ENCODE measurements at regions not wholly inside any gene's neighbourhood (a gene's known extent, or its start where the extent isn't known, plus 50 kb on each side); places are given as distances from the start of the nearest gene placed in this dataset.
"Not testable (repeated sequence)": the region's sequence is repeated elsewhere in the genome, so short reads cannot be mapped to it uniquely, and the experiment has no call there.

DNA sequence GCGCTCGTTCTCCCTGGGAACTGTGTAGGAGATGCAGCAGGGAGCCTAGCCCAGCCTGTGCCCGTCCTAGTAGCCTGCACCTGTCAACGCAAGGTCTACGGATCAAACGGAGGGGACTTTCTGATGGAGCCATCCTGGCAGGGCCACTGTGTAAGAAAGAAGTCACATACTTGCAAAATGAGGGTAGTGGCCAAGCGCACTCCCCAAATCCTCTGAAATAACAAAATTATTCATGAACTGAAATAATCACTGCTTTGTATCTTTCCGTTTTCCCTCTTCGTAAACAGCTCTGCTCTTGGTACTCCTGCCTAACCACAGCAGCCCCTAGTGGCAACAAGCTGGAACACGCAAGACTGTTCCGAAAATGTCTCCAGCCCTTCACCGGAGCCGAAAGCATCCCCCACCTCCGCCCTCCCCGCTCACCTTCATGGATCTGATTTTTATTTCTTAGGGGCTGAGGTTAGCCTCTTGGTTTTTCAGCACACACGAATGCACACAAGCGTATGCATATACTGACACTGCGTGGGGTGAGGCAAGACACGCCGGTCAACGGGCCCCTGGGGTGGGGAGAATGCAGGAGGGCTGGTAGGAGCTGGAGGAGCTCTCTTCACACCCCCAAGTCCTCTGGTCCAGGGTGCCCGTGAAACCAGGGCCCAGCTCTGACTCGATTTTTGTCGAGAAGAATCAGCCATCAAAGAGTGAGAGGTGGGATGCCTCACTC, 100.8 kb downstream of the ABCC12 start:
- no peak for DNase-seq

DNA sequence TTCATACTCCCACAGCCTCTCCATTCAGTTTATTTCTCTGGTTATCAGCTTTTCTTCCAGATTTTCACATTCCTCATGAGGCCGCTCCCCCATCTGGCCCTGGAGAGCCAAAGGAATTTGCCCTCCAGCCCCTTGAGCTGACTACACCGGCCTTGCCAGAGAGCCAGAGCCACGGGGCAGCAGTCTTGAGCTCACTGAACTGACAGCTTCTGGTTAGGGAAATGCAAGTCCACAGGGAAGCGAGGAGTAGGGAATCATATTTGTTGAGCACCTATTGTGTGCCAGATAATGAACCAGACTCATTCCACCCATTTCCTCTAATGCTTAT, 102.4 kb downstream of the ABCC12 start:
- no peak for DNase-seq

DNA sequence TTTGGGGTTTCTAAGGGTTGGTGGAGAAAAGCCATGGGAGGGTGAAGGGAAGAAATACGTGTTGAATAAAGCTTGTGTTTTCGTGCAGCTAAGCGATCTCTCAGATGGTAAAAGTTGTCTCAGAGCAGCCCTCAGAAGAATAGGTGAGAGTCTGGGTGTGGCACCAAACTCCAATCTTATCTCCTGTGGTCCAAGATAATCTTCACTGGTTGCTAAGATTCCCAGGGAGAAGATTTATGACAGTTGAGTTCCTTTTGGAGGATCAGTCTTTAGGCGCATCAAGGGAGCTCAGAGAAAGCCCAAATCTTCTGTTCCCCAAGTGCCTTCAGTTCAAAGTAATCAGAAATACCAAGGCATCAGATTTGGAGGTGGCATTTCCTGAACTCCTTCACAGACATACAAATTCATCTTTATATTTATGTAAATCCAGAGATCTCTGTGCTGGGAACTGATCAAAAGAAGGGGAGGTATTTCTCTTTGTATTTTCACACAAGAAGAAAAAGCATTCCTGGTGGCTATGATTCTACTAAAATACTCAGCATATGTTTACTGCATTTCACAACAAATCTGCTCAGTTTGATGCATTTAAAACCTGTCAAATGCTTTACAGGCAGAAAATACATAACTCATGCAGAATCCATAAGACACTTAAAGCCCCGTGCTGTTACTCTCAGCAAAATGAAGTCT, 102.9 kb downstream of the ABCC12 start:
- DNase-seq: no peak

DNA sequence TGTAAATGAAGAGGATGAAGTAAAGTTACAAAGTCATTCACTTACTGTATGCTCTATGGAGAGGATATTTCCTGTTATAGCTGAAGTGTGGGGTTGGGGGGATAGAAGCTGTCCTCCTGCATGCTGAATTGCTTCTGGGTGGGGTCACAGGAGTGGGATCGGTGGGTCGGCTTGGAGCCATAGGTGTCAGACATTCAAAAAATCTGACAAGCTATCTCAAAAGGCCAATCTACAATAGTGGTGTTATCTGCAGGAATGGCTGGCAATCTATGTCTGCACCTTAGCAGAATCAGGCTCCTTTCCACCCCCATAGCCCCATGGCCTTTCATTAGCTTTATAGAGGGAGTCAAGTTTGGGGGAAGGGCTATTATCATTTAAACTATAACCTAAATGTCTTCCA, 104.9 kb downstream of the ABCC12 start:
- DNase-seq: no peak

DNA sequence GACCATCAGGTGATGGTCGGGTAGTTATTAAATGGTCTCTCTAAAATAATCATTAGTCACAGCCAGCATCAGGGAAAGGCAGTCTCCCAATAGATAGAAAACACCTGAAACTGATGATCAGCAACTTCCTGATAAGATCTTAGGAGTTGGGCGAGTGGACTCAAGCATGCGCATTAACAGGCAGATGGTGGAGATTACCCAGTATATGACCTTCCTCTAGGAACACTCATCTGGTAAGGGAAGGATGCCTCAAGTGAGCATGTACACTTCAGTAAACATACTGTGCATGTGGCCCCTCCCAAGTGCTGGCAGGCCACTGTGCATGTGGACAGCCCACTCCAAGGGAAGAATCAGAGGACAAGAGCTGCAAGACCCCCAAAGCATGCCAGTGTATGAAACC, 105.9 kb downstream of the ABCC12 start:
- no peak for DNase-seq

DNA sequence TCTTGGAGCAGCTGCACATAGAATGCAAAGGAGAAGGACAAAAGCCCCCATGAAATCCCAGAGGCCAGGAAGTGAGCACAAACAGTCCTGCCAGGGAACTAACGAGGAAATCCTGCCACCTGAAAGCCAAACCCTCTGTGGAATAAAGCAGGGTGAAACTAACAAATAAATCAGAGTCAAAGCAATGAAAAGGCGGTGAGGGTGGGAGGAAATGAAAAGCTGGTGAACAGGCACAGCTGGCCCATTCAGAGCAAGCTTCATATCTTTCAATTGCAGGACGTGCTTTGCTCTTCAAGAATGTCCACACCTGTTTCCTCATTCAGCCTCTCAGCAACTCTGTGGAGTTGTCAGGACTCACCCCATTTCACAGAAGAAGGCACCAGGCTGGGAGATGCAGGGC, 108.1 kb downstream of the ABCC12 start:
- DNase-seq: no peak

DNA sequence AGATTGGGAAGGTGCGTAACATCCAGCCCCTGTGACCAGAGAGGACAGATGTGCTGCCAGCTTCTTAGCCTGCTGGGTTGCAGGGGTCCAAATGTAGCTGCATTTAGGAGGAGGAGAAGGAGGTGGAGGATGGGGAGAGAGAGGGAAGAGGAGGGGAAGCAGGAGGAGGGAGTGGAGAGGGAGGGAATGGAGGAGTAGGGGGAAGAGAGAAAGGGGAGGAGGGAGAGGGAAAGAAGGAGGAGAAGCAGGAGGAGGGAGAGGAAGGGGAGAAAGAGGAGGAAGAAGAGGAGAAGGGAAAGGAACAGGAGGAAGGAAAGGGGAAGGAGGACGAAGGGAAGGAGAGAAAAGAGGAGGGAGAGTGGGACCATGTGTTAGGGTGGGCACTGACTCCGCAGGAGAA, 108.6 kb downstream of the ABCC12 start:
- no peak for DNase-seq

DNA sequence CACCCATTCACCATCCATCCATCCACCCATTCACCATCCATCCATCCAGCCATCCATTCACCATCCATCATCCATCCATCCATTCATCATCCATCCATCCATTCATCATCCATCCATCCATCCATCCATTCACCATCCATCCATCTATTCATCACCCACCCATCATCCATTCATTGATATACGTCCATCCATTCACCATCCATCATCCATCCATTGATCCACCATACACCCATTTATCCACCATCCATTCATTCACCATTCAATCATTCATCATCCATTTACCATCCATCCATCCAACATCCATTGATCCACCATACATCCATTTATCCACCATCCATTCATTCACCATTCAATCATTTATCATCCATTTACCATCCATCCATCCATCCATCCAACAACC, 111.7 kb downstream of the ABCC12 start:
- DNase-seq: no peak

DNA sequence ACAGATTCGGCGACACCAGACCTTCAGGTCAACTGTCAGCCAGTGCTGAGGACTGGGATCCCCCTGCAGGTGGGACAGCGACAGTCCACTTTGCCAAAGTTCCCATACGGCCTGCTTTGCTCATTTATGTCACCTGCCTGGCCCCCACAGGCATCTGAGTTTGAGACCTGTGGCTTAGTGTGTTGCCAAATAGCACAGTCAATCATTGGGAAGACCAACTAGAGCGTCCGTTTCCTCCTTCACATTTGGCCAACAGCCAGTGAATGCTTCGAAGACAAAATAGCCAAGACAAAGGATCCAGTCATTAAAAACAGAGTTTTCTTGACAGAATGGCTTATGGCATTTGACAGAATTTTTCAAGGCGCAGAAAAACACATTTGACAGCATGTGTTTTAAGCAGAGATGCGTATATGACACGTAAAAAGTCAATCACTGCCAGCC, 113.8 kb downstream of the ABCC12 start:
- DNase-seq: no peak

DNA sequence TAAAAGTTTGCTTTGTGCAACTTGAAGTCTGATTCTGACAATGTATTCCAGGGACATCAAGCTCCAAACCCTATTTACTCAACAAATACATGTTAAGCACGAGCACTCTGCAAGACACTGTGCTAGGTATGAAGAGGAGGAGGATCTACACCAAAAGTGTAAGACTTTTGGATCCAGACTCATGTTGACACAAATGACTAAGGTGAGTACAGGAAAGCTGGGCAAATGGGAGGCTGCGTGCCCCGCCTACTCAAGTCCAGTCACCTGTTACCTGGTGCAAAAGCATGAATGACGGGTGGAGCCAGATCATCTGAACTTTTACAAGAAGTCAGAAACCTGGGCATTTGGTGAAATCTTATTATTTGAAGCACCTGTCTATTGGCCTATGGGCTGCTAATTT, 120.7 kb downstream of the ABCC12 start:
- DNase-seq: no peak

DNA sequence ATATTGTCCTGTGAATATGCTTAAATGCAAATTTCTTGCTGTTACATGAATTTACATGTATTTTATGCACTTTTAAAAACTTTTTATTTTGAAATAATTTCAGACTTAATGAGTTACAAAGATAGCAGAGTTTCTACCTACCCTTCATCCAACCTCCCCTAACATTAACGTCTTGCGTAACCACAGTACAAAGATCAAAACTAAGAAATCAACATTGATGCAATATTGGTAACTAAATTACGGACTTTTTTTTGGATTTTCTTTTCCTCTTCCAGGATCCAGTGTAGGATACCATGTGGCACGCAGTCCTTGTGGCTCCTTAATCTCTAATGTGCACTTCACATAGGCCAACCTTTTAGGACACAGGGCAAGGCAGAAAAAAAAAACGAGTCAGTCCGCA, 124.9 kb downstream of the ABCC12 start:
- no peak for DNase-seq

DNA sequence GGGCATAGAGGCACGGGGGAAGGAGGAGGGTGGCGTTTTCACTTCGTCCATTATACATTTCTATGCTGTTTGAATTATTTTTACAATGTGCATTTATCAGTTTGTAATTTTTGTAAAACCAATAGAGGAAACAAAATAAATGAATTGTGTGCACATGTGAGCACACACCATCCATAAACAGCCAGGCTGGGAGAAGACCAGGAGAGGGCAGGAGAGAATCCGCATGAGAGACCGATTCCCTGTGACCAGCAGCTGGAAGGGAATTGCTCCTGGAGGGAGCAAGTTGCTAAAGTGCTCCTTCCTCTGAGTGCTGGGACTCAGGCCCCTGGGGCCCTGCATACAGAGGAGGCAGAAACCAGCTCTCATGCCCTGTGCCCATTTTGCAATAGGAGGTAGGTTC, 126.0 kb downstream of the ABCC12 start:
- no peak for DNase-seq

DNA sequence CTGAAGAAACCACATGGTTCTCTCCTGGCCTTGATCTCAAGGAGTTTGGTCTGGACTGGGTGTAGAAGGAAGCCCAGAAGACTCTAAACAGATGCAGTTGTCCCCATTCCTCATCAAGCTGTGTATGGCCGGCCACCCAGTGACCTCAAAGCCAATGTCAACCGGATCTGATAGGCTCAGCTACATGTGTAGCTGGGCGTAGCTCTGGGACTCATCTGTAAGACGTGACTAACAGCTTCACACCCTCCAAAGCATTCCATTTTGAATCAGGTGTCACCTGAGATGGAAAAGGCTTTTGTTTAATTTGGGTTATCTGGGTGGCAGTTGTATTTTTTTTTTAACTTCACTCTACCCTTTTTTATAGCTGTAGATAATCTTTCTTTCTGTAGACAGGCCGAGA, 130.4 kb downstream of the ABCC12 start:
- DNase-seq: no peak

DNA sequence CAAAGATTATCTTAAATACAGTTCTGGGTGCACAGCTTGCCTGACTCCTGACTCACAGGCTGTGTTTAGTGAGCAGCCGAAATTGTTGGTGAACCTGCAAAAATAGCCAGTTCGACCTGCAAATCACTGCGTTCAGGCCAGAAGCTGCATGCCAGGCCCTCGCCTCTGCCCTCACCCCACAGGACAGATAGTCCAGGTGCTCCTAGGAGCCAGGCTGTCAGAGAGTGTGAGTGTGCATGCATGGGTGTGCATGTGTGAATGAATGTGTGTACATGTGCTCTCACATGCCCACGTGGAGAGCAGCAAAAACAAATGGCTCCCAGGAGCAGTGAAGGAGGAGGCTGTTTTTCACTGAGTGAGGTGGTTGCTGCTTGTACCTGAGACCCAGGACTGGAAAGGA, 131.8 kb downstream of the ABCC12 start:
- DNase-seq: no peak

DNA sequence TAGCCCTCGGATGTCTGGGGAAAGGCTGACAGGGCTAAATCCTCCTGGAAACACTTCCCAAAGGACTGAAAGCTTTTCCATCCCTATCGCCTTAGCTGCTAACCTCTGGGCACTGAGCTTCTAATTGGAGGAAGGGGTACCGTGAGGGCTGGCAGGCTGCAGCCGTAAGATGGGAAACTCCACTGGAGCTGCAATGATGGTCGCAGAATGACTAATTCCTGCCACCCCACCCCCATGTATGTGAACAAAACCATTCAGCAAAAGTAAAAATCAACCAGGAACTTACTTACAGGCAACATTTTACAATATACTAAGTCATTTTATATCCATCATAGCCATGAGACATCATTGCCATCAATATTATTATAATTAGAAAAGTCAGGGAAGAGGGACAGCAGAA, 133.3 kb downstream of the ABCC12 start:
- no peak for DNase-seq

DNA sequence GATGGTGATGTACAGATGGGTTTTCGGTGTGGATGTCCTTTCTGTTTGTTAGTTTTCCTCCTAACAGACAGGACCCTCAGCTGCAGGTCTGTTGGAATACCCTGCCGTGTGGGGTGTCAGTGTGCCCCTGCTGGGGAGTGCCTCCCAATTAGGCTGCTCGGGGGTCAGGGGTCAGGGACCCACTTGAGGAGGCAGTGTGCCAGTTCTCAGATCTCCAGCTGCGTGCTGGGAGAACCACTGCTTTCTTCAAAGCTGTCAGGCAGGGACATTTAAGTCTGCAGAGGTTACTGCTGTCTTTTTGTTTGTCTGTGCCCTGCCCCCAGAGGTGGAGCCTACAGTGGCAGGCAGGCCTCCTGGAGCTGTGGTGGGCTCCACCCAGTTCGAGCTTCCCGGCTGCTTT, 135.2 kb downstream of the ABCC12 start:
- DNase-seq: not testable (repeated sequence)

DNA sequence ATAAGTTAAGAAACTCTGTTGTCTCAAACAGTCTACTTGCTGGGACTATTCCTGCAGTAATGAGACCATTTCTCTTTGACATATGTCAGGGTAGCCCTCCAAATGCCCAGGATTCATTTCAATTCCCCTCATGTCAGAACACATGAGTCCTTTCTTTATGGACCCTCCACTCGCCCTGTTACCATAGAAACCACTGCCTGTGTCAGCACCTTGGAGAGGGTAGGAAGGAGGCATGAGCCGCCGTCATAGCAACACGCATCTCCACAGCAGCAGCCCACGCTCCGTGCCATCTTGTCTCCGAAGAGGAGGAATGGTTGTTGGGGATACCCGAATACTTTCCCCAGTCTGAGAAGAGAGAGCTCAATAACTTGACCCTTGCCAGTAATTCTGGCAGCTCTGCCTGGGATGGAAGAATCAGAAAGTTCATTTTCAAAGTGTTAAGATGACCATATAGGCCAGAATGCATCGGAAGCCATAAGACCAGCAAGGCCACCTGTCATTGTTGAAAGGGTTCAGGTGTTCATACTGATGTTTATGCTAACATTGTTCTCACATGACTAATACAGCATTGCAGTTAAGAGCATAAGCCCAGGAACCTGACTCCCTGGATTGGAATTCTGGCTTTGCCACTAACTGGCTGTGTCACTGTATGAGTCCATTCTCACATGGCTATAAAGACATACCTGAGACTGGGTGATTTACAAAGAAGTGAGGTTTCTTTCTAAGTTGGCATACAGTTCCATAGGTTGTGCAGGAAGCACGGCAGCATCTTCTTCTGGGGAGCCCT, 141.3 kb downstream of the ABCC12 start:
- DNase-seq: no peak

DNA sequence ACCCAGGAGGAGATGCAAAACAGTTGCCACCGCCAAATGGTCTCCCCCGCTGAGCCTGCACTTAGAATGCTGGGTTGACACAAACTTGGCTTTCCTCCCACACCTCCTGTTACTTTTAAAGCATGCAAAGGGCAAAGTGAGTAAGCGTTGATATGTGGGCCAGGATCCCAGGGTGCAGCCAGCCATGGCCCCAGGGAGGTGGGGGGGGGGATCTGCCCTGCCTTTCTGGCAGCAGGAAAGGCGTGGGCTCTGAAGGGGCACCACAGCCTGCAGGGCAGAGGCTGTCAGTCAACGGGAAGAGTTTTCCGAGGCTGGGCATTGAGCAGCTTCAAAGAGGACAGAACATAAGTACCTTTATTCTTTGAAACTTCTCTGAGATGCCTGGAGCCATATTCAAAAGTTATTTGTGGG, 142.3 kb downstream of the ABCC12 start:
- no peak for DNase-seq

DNA sequence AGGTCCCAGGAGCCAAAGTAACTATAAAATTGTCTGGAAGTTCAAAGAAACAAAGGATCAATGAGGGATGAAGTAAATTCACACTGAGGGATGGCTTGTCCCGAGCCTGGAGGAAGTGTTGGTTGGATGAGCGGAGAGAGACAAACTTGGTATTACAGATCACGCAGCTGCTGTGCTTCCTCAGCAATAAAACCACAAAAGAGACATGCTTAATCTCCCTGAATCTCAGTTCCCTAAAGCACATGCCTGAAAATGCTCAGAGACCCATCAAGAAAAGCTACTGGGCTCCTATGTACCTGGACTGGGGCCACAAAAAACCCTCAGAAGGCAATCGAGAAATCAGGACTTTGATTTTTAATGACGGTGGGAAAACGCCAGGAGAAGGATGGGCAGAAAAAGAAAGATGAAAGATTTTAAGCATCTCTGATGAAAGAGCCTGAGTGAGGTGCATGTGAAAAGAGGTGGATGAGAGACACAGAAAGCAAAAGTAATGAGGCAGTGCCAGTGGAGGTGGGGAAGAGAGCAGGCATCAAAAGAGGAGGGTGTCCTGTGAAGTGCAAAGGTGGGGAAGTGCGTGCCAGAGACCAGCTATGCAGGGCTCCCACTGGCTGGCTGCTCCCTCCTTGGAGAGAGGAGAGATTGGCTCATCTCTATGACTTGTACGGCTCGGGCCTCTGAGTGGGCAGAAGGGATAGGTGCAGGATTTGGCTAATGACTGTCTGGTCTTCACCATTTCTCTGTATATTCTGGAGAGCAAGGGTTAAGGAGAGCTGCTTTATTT, 143.7 kb downstream of the ABCC12 start:
- DNase-seq: no peak

DNA sequence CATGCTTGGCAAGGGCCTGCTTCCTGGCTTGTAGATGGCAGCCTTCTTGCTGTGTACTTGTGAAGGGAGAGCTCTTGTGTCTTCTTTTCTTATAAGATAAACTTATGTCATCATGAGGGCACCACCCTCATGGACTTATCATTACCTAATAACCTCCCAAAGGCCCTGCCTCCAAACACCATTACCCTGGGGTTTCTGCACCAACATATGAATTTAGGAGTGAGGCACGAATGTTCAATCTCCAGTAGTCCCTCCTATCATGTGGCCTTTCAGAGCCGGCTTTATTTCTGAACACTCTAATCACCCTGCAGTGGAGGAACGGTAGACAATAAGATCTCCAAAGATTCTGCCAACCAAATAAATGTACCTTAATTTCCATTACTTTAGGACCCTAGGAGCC, 144.3 kb downstream of the ABCC12 start:
- DNase-seq: no peak

DNA sequence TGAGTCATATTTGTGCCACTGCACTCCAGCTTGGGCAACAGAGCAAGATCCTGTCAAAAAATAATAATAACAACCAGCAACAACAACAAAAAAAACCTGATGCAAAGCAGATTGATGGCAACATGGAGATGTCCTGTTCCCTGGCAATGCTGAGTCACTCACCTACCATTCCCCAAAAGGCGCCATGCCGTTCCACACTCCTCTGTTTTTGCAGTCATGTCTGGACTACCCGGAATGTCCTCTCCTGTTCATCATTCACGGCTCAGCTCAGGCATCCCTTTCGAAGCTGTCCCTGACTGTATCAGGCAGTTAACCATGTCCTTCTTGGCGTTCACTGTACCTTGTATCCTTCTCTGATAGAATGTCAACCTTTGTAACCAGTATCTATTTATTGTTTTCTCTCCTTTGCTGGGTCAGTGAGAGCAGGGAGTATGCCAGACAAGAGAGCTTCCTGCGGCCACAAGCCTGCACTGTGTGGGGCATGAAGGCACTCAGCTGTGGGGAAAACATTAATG, 147.7 kb downstream of the ABCC12 start:
- DNase-seq: no peak

DNA sequence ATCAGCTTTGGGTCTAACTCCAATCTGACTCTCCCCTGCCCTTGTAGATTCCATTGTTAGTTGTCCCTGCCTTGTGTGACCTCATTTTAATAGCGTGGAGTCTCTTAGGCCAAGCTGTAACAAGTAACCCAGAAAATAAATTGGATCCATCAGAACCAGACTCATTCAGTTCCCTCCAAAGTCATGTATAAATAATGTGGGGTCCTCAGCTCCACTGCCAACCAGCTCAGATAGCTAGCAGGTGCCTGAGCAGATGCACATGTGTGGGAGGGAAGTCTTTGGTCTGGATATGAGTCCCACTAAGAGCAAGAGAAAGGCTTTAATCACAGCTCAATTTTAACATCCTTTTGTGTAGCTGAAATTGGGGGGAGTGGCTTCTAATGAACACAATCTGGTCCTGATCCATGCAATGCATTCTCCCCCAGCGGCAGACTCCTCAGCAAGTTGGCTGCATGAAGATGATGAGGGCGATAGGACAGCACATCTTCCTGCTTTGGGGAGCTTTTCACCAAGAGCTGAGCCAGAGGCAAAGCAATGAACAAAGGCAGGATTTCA, 151.6 kb downstream of the ABCC12 start:
- no peak for DNase-seq
